Activated T-cell treated with anti-CD3 and anti-CD28 coated beads, Interleukin-2, amount 50 U/mL, for 4 hours (primary cell): ENCODE measurements at regions not wholly inside any gene's neighbourhood (a gene's known extent, or its start where the extent isn't known, plus 50 kb on each side); places are given as distances from the start of the nearest gene placed in this dataset.

Experiments
- ATAC-seq, 2 donors: fragments of 200-7000 bp; cut with Tn5 transposase; one replicate each; pipeline ENCODE4 v1.10.0; 2021
- DNase-seq: peaks from one replicate; pipeline ENCODE4 v3.0.0-alpha.2; 2020
- H3K27me3 Mint-ChIP-seq: one replicate; pipeline ENCODE4 v1.8.0; 2021; ENCODE audit warnings: low read depth, mixed read lengths
- H3K36me3 Mint-ChIP-seq: one replicate; pipeline ENCODE4 v1.8.0; 2022; ENCODE audit warnings: mixed read lengths; ENCODE audit not compliant: insufficient read depth
- H3K4me1 Mint-ChIP-seq: one replicate; pipeline ENCODE4 v1.8.0; 2021; ENCODE audit warnings: low read depth, mixed read lengths
- H3K4me3 Mint-ChIP-seq: one replicate; pipeline ENCODE4 v1.8.0; 2021; ENCODE audit warnings: mild to moderate bottlenecking, moderate library complexity, mixed read lengths
- H3K9me3 Mint-ChIP-seq: one replicate; pipeline ENCODE4 v1.8.0; 2021; ENCODE audit warnings: mixed read lengths

DNA sequence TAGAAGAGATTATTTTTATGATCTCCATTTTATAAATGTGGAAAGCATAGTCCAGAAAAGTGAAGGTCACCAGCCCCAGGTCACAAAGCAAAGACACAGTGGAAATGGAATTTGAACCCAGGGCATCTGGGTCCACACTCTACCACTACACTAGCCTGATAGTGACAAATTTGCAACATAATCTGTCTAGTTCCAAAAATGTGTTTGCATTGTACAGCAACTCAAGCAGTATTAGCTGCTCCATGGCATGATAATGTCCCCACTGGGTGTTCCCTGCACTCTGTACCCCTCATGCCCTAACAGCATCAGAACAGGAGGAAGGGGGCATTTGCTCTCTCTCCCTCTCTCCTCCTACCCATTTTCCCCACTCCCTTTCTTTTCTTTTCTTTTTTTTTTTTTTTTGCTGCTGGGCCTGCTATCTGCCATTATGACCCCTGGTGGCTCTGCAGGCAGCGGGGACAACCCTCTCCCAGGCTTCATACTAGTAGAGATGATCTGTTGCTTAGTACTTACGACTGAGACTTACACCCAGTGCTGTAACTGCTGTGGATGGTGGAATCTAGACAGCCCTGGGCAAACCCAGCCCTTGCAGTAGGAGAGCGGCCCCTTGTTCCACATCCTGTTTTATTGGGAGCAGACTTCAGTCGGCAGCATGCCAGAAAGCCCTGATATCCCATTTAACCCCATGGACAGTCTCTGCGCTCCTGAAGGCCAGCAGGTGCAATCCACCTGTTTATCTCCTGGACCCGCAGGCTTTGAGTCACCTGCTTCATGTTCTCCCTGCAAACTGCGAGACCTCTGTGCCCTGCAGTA is 306.3 kb downstream of the SOX9 start:
- H3K4me3 Mint-ChIP-seq, result no peak overlapping the region
- DNase-seq (no peak), ATAC-seq (no peak)
- H3K9me3 Mint-ChIP-seq, result no peaks in the 10 kb centered on the region
- H3K27me3 Mint-ChIP-seq, result peaks cover 5% of the 10 kb centered on the region
- peaks cover 19% of the 10 kb centered on the region for H3K4me1 Mint-ChIP-seq
- H3K36me3 Mint-ChIP-seq, result no peaks in the 10 kb centered on the region

GRCh38 chr17:72427761-72428109 is 306.9 kb downstream of the SOX9 start:
- DNase-seq, result no peak
- Mint-ChIP-seq H3K9me3 (no peaks in the 10 kb centered on the region), H3K4me1 (peaks cover 16% of the 10 kb centered on the region), H3K36me3 (no peaks in the 10 kb centered on the region), H3K27me3 (peaks cover 5% of the 10 kb centered on the region), H3K4me3 (no peak overlapping the region)
- no peak for ATAC-seq

DNA sequence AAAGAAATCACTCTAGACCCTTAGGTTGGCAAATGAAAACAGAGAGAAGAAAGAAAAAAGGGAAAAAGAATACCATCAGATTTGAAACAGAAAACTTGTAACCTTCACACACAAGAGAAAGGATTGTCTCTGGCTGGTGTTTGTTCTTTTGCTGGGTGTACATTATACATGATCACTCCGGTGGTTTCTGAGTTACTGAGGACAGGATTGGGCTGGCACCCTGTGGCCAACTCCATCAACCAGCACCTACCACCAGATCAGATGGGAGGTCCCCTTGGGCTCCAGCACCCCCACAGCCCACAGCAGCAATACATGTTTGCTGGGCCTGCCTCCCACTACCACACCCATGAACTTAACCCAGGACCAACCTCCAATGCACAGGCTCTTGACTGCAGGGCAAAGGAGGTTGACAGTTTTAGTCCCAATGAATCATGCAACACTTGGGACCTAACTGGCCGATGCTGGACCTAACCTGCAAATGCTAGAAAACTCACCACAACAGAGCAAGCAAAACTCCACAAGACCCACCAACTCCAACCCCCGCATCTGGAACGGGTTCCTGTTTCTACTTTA is 308.3 kb downstream of the SOX9 start:
- DNase-seq, result no peak
- Mint-ChIP-seq H3K4me3 (no peak overlapping the region), H3K27me3 (peaks cover 5% of the 10 kb centered on the region), H3K4me1 (peaks cover 10% of the 10 kb centered on the region), H3K36me3 (no peaks in the 10 kb centered on the region), H3K9me3 (no peaks in the 10 kb centered on the region)
- ATAC-seq, result no peak

GRCh38 chr17:72430611-72431432 is 310.0 kb downstream of the SOX9 start:
- Mint-ChIP-seq H3K4me3 (no peak overlapping the region), H3K4me1 (no peaks in the 10 kb centered on the region), H3K9me3 (no peaks in the 10 kb centered on the region), H3K27me3 (peaks cover 5% of the 10 kb centered on the region), H3K36me3 (no peaks in the 10 kb centered on the region)
- ATAC-seq, result no peak
- no peak for DNase-seq

DNA sequence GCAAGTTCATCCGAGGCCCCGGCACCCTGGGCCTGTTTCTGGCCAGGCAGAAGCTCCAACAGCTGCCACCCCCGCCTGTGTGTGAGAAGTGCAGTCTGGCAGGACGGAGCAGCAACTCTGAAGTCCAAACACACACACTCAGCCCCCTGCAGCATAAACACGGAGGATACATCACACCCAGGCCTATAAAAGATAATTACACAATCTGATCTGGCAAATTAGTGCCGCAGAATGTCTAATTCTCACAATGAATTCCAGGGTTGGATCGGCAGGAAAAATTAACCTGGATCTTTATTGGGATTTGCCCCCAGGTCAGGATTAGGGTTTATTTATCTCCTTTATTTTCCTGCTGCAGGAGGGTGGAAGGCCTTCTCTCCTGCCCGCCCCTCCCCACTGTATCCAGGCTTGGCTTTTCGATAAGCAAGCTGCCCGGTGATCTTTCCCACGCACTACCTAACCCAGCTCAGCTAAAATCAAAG is 311.4 kb downstream of the SOX9 start:
- H3K27me3 Mint-ChIP-seq, result no peaks in the 10 kb centered on the region
- no peak overlapping the region for H3K4me3 Mint-ChIP-seq
- H3K9me3 Mint-ChIP-seq, result no peaks in the 10 kb centered on the region
- no peaks in the 10 kb centered on the region for H3K4me1 Mint-ChIP-seq
- no peak for ATAC-seq
- H3K36me3 Mint-ChIP-seq, result no peaks in the 10 kb centered on the region
- no peak for DNase-seq

GRCh38 chr17:72432881-72433280 is 312.1 kb downstream of the SOX9 start:
- no peaks in the 10 kb centered on the region for H3K27me3 Mint-ChIP-seq
- no peak overlapping the region for H3K4me3 Mint-ChIP-seq
- ATAC-seq (no peak), DNase-seq (no peak)
- H3K36me3 Mint-ChIP-seq, result no peaks in the 10 kb centered on the region
- H3K4me1 Mint-ChIP-seq, result no peaks in the 10 kb centered on the region
- H3K9me3 Mint-ChIP-seq, result no peaks in the 10 kb centered on the region

GRCh38 chr17:72433797-72434196 is 313.0 kb downstream of the SOX9 start:
- ATAC-seq (no peak), DNase-seq (no peak)
- H3K9me3 Mint-ChIP-seq, result no peaks in the 10 kb centered on the region
- no peak overlapping the region for H3K4me3 Mint-ChIP-seq
- H3K27me3 Mint-ChIP-seq, result no peaks in the 10 kb centered on the region
- no peaks in the 10 kb centered on the region for H3K36me3 Mint-ChIP-seq
- H3K4me1 Mint-ChIP-seq, result no peaks in the 10 kb centered on the region

DNA sequence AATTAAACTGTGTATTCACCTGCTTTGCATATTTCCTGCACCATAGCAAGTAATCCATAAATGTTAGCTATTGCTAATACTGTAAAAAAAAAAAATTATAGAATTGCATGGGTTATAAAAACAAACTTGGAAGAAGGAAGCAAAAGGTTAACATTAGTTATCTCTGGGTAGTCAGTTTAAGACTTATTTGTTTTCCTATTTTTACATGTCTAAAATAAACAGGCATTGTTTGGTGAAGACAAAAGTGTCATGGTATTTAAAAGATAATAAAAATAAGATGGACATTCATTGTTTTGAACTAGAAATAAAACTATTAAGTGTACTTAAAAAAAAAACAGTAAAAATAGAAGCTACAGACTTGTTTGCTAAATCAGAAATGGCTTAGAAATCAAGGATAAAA is 313.8 kb downstream of the SOX9 start:
- Mint-ChIP-seq H3K4me3 (no peak overlapping the region), H3K9me3 (peaks cover 1% of the 10 kb centered on the region), H3K36me3 (no peaks in the 10 kb centered on the region), H3K27me3 (no peaks in the 10 kb centered on the region), H3K4me1 (no peaks in the 10 kb centered on the region)
- ATAC-seq (no peak), DNase-seq (no peak)

DNA sequence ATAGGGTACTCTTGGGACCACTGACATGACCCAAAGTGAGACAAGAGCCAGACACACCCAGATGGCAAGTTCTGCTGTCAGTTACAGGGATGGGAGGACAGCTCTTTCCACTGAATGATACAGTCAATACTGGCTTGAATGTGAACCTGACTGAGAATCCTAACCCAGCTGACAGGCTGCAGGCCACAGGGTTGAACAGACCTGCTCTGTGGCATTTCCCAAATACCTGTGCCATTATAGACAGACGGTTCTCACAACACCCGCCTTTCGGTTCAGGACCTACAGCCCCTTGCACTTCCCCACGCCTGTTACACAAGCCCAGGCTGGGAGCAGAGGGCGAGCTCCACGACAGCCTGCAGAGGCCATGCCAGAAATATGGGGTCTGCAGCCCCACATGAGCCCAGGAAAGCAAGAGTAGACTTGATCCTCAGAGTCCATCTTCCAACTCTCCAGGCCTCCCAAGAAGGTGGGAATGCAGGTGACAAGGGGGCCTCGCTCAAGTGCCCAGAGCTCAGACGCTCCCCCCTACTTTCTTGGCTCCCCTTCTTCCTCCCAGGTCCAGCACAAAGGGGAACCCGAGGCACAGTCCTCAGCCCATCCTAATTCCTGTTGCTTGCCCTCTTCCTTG is 314.3 kb downstream of the SOX9 start:
- no peaks in the 10 kb centered on the region for H3K27me3 Mint-ChIP-seq
- no peak overlapping the region for H3K4me3 Mint-ChIP-seq
- peaks cover 5% of the 10 kb centered on the region for H3K9me3 Mint-ChIP-seq
- DNase-seq, result no peak
- no peaks in the 10 kb centered on the region for H3K36me3 Mint-ChIP-seq
- no peaks in the 10 kb centered on the region for H3K4me1 Mint-ChIP-seq
- no peak for ATAC-seq

GRCh38 chr17:72438783-72439182 is 318.0 kb downstream of the SOX9 start:
- no peaks in the 10 kb centered on the region for H3K4me1 Mint-ChIP-seq
- DNase-seq (no peak), ATAC-seq (no peak)
- H3K4me3 Mint-ChIP-seq, result no peak overlapping the region
- no peaks in the 10 kb centered on the region for H3K27me3 Mint-ChIP-seq
- H3K36me3 Mint-ChIP-seq, result no peaks in the 10 kb centered on the region
- H3K9me3 Mint-ChIP-seq, result peaks cover 5% of the 10 kb centered on the region

DNA sequence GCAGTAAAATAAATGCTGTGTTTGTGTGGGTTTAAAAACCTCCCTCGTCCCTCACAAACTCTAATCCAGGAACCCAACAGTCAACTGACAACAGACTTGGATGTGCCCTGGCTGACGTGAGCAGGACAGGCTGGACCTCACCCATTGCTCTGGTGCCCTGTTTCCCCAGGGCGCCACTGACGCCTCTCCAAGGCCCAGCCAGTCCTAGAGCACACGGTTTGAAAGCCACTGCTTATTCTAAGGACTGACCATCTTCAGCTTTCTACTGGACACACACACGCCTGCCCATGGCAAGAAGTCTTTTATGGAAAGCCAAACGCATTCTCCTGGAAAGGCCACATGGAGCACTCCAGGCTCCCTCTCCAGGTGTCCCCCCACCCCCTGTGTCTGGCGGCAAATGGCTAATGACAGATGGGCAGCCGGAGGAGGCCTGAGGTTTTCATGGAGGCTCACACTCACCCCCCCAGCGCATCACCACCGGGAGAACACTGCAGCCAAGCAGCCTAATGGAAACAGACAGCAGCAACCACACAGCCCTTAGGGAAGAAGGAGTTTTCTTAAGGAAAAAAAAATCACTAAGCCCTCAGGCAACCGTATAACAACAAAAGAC is 319.2 kb downstream of the SOX9 start:
- Mint-ChIP-seq H3K9me3 (peaks cover 5% of the 10 kb centered on the region), H3K4me1 (no peaks in the 10 kb centered on the region), H3K27me3 (no peaks in the 10 kb centered on the region), H3K4me3 (no peak overlapping the region), H3K36me3 (no peaks in the 10 kb centered on the region)
- no peak for DNase-seq
- ATAC-seq, result no peak

GRCh38 chr17:72440961-72441360 is 320.1 kb downstream of the SOX9 start:
- H3K4me1 Mint-ChIP-seq, result no peaks in the 10 kb centered on the region
- DNase-seq, result no peak
- no peak for ATAC-seq

GRCh38 chr17:72441909-72442308 is 321.1 kb downstream of the SOX9 start:
- Mint-ChIP-seq H3K36me3 (no peaks in the 10 kb centered on the region), H3K4me3 (no peak overlapping the region), H3K4me1 (no peaks in the 10 kb centered on the region), H3K9me3 (peaks cover 5% of the 10 kb centered on the region), H3K27me3 (no peaks in the 10 kb centered on the region)
- DNase-seq (no peak), ATAC-seq (no peak)

More at GRCh38 chr17:72440961-72441360, 320.1 kb downstream of the SOX9 start:
- H3K4me3 Mint-ChIP-seq, result no peak overlapping the region
- H3K27me3 Mint-ChIP-seq, result no peaks in the 10 kb centered on the region
- H3K36me3 Mint-ChIP-seq, result no peaks in the 10 kb centered on the region
- H3K9me3 Mint-ChIP-seq, result peaks cover 5% of the 10 kb centered on the region

DNA sequence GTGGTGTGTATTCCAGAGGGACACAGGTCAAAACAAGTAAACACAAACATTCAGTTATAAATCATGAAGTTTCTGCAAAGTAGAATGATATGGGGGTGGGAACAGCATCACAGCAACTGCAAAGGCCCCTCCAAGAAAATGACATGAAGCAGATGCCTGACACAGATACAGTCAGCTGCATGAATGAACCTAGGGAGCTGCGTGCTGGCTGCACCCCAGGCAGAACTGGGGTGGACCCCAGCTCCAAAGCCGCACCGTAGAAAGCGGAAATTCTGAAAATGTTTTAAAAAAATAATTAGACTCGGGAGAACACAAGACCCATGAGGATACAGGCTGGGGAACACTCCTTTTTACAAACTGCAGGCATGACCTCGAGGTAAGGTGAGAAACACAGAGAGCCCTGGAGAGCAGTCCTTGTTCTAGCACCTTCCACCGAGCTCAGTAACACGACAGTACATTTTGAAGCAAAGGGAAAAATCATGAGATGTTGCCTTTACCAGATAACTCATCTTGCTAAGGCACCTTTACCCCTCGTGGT is 323.8 kb downstream of the SOX9 start:
- Mint-ChIP-seq H3K36me3 (no peaks in the 10 kb centered on the region), H3K9me3 (peaks cover 4% of the 10 kb centered on the region), H3K27me3 (no peaks in the 10 kb centered on the region), H3K4me3 (no peak overlapping the region), H3K4me1 (no peaks in the 10 kb centered on the region)
- no peak for DNase-seq
- ATAC-seq, result no peak
